ENCODE measurements at regions not wholly inside any gene's neighbourhood (a gene's known extent, or its start where the extent isn't known, plus 50 kb on each side); places are given as distances from the start of the nearest gene placed in this dataset.

DNA sequence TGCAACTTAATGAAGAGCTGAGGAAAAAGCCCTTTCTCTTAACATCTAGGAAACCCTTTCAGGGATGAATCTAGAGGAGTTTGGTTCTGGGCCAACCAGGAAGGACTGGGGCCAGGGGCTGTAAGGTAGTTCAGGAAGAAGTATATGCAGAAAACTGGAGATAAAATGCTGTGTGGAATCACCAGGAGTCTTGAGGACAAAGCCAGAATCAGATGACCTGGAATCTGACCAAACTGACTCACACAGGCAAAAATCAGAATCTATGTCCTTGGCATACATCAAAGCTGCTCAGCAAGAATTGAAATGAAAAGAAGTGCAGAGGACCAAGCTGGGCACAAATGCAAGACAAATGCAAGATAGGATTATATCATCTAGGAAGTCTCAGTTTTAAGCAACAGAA is 59.4 kb upstream of the ATP2C1 start (continued):
- TF ChIP-seq NR2C1 (IDR thresholded peaks at IDR 0.05) (no peak), NR2C1 (tag; IDR thresholded peaks at IDR 0.05) (no peak), TGIF2 (CRISPR knock-in tag; IDR thresholded peaks at IDR 0.05) (no peak), BRF1 (IDR thresholded peaks at IDR 0.05; ENCODE audit: borderline replicate concordance, extremely low read depth, insufficient read length) (no peak)

DNA sequence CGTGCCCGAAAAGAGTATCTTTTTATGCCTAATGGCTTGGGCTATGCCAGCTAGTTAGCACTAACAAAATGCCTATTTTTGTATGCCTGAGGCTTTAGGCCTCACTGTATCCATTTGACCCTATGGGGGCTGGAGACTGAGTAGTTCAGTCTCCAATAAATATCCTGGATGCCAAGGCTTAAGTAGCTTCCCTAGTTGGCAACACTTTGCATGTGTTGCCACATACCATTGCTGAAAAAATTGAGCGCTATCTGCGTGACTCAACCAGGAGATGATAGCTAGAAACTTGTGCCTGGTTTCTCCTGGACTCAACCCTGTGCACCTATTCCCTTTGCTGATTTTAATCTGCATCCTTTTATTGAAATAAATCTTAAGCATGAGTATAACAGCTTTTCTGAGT is 58.4 kb upstream of the ATP2C1 start:
- no peak overlapping the region for H2AFZ ChIP-seq (ENCODE audit: low read depth, low read length)
- TF ChIP-seq ZNF41 (CRISPR knock-in tag; conservative IDR thresholded peaks at IDR 0.05) (no peak), KDM1A (IDR thresholded peaks at IDR 0.05) (no peak), ZNF253 (CRISPR knock-in tag; conservative IDR thresholded peaks at IDR 0.05) (no peak), RBBP5 (IDR thresholded peaks at IDR 0.05; ENCODE audit: borderline replicate concordance, insufficient read depth, low read length, poor library complexity, severe bottlenecking) (no peak)
- BruUV-seq (replicated peaks), result no TSS peak
- no peak overlapping the region for H3K27ac ChIP-seq (ENCODE audit: extremely low read depth, low read depth, low read length)
- in situ Hi-C loops (cut with MboI) (no loop called here), intact Hi-C loops (cut with micrococcal nuclease) (no loop called here)
- H4K20me1 ChIP-seq (replicated peaks; ENCODE audit: control insufficient read depth, insufficient read depth, low read length), result no peaks in the 10 kb centered on the region
- no peak for DNase-seq (ENCODE audit: extremely low read depth in 1 of 4, low spot score in 3 of 4)
- ChIA-PET CTCF (ENCODE audit: low intra/inter-chr PET ratio) (no interaction called here), POLR2A (interaction anchor here (1.0 kb wide), 1 partner anchor 15 kb away, joined by 4 read pairs; no protein-coding TSS in a partner anchor)
- H3K4me2 ChIP-seq (ENCODE audit: insufficient read depth, low read length), result no peak overlapping the region
- no peaks in the 10 kb centered on the region for H3K9me3 ChIP-seq (replicated peaks; ENCODE audit: control insufficient read depth, insufficient read depth, low read depth, low read length)
- H3K9me1 ChIP-seq (ENCODE audit: control insufficient read depth, insufficient read depth, low read length), result no peaks in the 10 kb centered on the region
- H3K36me3 ChIP-seq (ENCODE audit: control insufficient read depth, insufficient read depth, low read length), result no peaks in the 10 kb centered on the region
- H3K27me3 ChIP-seq (ENCODE audit: control insufficient read depth in 2 of 2, insufficient read depth in 2 of 2, low read length in 2 of 2), result no peaks in the 10 kb centered on the region
- no peak overlapping the region for H3K4me3 ChIP-seq
- H3K79me2 ChIP-seq (ENCODE audit: control insufficient read depth, insufficient read depth, low read length), result no peaks in the 10 kb centered on the region
- peaks cover 0 to 8% of the 10 kb centered on the region in 2 experiments; a peak in 2 of 5 replicates for H3K4me1 ChIP-seq (replicated peaks in 1 of 2; ENCODE audit: control insufficient read depth in 2 of 2, insufficient read depth in 2 of 2, low read length in 2 of 2)
- no peak for FAIRE-seq
- no peak for ATAC-seq
- WGBS (ENCODE audit: insufficient coverage, low coverage, missing lambda C conversion rate), result 52% methylated on average over 4 of the region's 4 CpGs
- no peak overlapping the region for H3K9ac ChIP-seq (ENCODE audit: insufficient read depth in 1 of 2, low read depth in 2 of 2, low read length in 2 of 2)
